ENCODE measurements at regions not wholly inside any gene's neighbourhood (a gene's known extent, or its start where the extent isn't known, plus 50 kb on each side); places are given as distances from the start of the nearest gene placed in this dataset.

DNA sequence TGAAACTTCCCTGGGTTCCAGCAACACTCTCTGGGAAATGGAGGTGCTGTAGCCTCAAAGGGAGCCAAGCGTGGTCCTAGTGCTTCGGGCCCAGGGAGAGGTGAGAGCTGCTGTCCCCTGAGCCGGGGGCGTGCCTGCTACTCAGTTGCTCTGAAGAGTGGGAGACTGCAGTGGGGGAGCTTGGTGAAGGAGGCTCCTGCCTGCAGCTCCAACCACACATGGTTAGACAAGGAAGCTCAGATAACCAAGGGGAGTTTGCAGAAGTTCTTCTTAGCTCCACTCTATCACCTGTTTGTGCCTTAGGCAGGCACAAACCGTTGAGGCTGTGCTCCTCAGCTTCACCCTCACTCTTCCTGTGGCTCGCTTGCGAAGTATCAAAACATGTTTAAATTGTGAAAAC lies 53.6 kb upstream of the TRPM1 start:
- TF ChIP-seq ZNF219 (CRISPR knock-in tag; IDR thresholded peaks at IDR 0.05; ENCODE audit: borderline replicate concordance) (no peak), NR1H2 (CRISPR knock-in tag; IDR thresholded peaks at IDR 0.05) (no peak), ZNF263 (CRISPR knock-in tag; IDR thresholded peaks at IDR 0.05; ENCODE audit: low read depth) (no peak), NR2C2 (CRISPR knock-in tag; IDR thresholded peaks at IDR 0.05) (no peak), JUN (CRISPR knock-in tag; IDR thresholded peaks at IDR 0.05) (no peak)
- TF ChIP-seq, protein P1, sequence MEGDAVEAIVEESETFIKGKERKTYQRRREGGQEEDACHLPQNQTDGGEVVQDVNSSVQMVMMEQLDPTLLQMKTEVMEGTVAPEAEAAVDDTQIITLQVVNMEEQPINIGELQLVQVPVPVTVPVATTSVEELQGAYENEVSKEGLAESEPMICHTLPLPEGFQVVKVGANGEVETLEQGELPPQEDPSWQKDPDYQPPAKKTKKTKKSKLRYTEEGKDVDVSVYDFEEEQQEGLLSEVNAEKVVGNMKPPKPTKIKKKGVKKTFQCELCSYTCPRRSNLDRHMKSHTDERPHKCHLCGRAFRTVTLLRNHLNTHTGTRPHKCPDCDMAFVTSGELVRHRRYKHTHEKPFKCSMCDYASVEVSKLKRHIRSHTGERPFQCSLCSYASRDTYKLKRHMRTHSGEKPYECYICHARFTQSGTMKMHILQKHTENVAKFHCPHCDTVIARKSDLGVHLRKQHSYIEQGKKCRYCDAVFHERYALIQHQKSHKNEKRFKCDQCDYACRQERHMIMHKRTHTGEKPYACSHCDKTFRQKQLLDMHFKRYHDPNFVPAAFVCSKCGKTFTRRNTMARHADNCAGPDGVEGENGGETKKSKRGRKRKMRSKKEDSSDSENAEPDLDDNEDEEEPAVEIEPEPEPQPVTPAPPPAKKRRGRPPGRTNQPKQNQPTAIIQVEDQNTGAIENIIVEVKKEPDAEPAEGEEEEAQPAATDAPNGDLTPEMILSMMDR (IDR thresholded peaks at IDR 0.05) = no peak
- TF ChIP-seq, protein P2, sequence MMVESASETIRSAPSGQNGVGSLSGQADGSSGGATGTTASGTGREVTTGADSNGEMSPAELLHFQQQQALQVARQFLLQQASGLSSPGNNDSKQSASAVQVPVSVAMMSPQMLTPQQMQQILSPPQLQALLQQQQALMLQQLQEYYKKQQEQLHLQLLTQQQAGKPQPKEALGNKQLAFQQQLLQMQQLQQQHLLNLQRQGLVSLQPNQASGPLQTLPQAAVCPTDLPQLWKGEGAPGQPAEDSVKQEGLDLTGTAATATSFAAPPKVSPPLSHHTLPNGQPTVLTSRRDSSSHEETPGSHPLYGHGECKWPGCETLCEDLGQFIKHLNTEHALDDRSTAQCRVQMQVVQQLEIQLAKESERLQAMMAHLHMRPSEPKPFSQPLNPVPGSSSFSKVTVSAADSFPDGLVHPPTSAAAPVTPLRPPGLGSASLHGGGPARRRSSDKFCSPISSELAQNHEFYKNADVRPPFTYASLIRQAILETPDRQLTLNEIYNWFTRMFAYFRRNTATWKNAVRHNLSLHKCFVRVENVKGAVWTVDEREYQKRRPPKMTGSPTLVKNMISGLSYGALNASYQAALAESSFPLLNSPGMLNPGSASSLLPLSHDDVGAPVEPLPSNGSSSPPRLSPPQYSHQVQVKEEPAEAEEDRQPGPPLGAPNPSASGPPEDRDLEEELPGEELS (CRISPR knock-in tag; IDR thresholded peaks at IDR 0.05) = no peak
- TF ChIP-seq, protein P3, sequence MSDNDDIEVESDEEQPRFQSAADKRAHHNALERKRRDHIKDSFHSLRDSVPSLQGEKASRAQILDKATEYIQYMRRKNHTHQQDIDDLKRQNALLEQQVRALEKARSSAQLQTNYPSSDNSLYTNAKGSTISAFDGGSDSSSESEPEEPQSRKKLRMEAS (CRISPR knock-in tag; IDR thresholded peaks at IDR 0.05) = no peak
- TF ChIP-seq, protein P4, sequence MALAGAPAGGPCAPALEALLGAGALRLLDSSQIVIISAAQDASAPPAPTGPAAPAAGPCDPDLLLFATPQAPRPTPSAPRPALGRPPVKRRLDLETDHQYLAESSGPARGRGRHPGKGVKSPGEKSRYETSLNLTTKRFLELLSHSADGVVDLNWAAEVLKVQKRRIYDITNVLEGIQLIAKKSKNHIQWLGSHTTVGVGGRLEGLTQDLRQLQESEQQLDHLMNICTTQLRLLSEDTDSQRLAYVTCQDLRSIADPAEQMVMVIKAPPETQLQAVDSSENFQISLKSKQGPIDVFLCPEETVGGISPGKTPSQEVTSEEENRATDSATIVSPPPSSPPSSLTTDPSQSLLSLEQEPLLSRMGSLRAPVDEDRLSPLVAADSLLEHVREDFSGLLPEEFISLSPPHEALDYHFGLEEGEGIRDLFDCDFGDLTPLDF (CRISPR knock-in tag; IDR thresholded peaks at IDR 0.05) = no peak
- TF ChIP-seq, protein P5, sequence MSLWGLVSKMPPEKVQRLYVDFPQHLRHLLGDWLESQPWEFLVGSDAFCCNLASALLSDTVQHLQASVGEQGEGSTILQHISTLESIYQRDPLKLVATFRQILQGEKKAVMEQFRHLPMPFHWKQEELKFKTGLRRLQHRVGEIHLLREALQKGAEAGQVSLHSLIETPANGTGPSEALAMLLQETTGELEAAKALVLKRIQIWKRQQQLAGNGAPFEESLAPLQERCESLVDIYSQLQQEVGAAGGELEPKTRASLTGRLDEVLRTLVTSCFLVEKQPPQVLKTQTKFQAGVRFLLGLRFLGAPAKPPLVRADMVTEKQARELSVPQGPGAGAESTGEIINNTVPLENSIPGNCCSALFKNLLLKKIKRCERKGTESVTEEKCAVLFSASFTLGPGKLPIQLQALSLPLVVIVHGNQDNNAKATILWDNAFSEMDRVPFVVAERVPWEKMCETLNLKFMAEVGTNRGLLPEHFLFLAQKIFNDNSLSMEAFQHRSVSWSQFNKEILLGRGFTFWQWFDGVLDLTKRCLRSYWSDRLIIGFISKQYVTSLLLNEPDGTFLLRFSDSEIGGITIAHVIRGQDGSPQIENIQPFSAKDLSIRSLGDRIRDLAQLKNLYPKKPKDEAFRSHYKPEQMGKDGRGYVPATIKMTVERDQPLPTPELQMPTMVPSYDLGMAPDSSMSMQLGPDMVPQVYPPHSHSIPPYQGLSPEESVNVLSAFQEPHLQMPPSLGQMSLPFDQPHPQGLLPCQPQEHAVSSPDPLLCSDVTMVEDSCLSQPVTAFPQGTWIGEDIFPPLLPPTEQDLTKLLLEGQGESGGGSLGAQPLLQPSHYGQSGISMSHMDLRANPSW (CRISPR knock-in tag; conservative IDR thresholded peaks at IDR 0.05; ENCODE audit: low read depth) = no peak
- TF ChIP-seq, protein P6, sequence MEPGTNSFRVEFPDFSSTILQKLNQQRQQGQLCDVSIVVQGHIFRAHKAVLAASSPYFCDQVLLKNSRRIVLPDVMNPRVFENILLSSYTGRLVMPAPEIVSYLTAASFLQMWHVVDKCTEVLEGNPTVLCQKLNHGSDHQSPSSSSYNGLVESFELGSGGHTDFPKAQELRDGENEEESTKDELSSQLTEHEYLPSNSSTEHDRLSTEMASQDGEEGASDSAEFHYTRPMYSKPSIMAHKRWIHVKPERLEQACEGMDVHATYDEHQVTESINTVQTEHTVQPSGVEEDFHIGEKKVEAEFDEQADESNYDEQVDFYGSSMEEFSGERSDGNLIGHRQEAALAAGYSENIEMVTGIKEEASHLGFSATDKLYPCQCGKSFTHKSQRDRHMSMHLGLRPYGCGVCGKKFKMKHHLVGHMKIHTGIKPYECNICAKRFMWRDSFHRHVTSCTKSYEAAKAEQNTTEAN (CRISPR knock-in tag; IDR thresholded peaks at IDR 0.05) = no peak
- TF ChIP-seq, protein P7, sequence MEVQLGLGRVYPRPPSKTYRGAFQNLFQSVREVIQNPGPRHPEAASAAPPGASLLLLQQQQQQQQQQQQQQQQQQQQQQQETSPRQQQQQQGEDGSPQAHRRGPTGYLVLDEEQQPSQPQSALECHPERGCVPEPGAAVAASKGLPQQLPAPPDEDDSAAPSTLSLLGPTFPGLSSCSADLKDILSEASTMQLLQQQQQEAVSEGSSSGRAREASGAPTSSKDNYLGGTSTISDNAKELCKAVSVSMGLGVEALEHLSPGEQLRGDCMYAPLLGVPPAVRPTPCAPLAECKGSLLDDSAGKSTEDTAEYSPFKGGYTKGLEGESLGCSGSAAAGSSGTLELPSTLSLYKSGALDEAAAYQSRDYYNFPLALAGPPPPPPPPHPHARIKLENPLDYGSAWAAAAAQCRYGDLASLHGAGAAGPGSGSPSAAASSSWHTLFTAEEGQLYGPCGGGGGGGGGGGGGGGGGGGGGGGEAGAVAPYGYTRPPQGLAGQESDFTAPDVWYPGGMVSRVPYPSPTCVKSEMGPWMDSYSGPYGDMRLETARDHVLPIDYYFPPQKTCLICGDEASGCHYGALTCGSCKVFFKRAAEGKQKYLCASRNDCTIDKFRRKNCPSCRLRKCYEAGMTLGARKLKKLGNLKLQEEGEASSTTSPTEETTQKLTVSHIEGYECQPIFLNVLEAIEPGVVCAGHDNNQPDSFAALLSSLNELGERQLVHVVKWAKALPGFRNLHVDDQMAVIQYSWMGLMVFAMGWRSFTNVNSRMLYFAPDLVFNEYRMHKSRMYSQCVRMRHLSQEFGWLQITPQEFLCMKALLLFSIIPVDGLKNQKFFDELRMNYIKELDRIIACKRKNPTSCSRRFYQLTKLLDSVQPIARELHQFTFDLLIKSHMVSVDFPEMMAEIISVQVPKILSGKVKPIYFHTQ (CRISPR knock-in tag; IDR thresholded peaks at IDR 0.05) = no peak

Measured in WTC11 (cell line).